Vagina (tissue), 2 donors: ENCODE measurements at regions not wholly inside any gene's neighbourhood (a gene's known extent, or its start where the extent isn't known, plus 50 kb on each side); places are given as distances from the start of the nearest gene placed in this dataset.

ENCODE experiments used
- CTCF ChIP-seq, 3 experiments: fragments of 450-650 bp in 2 of 3; fragments of 200-600 bp in 1 of 3; sonication (generic) in 1 of 3; IDR thresholded peaks; one replicate each; pipeline ENCODE4 v1.5.1; 2017 to 2019; ENCODE audit warnings: antibody characterized with exemption in 3 of 3, mild to moderate bottlenecking in 2 of 3, moderate library complexity in 2 of 3
- POLR2A ChIP-seq, 2 donors: fragments of 450-650 bp; IDR thresholded peaks; one replicate each; pipeline ENCODE4 v1.6.1; 2017; ENCODE audit warnings: antibody characterized with exemption in 2 of 2, mild to moderate bottlenecking in 2 of 2, moderate library complexity in 2 of 2

DNA sequence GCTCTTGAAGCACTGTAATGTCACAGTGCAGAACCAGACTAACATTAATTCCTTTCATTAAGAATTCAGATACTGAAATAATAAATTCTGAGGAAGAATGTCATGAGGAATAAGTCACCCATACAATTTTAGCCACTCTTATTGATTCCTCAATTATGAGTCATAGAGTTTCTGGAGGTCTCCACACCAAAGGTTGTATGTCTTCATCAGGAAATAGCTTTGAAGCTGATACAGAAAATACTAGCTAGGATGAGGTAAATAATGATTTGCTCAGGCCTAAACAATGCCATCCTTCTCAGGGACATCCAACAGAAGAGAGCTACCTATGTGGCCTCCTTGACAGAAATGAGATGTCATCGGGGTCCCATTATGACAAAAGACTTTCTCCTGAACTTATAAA is 238.8 kb downstream of the OR13H1 start:
- TF ChIP-seq CTCF (IDR thresholded peaks at IDR 0.05): no peak
- no peak for TF ChIP-seq POLR2A (IDR thresholded peaks at IDR 0.05)
